HCT116 (cell line): ENCODE measurements at regions not wholly inside any gene's neighbourhood (a gene's known extent, or its start where the extent isn't known, plus 50 kb on each side); places are given as distances from the start of the nearest gene placed in this dataset.

Experiments used
- ATAC-seq: fragments of 200-7000 bp; cut with Tn5 transposase; 2 replicates; pipeline ENCODE4 v1.9.1; 2020; ENCODE audit warnings: mild to moderate bottlenecking, moderate library complexity
- BruUV-seq: library from RNA; stranded (reverse); fragments of 400-500 nt; replicated peaks from 2 replicates; lab custom pipeline; 2021; lab: Mats Ljungman, UMichigan
- CTCF ChIA-PET: fragments of 300-600 bp; sonication (Branson Sonifier 250); formaldehyde crosslinking; loops from one replicate; lab custom pipeline; 2021; ENCODE audit warnings: antibody characterized with exemption; lab: Charles Lee
- POLR2A ChIA-PET: fragments of 300-600, 350-600 bp; sonication (Branson Sonifier 250); formaldehyde crosslinking; loops from one replicate; lab custom pipeline; 2021; ENCODE audit warnings: antibody characterized with exemption; lab: Charles Lee
- RAD21 ChIA-PET, 2 experiments: fragments of 300-600 bp; sonication (Branson Sonifier 250); formaldehyde crosslinking; loops; one replicate each; lab custom pipeline; 2023; ENCODE audit warnings: low total read pairs in 2 of 2; ENCODE audit not compliant: uncharacterized antibody in 2 of 2, unreplicated experiment in 2 of 2, low non-redundant PET in 1 of 2; lab: Charles Lee
- DNase-seq: peaks from one replicate; pipeline ENCODE4 v3.0.0-alpha.2; 2010; ENCODE audit warnings: low read depth, low spot score
- H2AFZ ChIP-seq: fragments of 200-600 bp; shearing (Covaris generic), sonication (generic); 2 replicates; pipeline ENCODE4 v1.6.1; 2017; ENCODE audit warnings: low read depth, mixed run types, mixed read lengths, antibody characterized with exemption, low read length; ENCODE audit not compliant: poor library complexity, severe bottlenecking
- H3K27ac ChIP-seq: 2 replicates; pipeline ENCODE4 v1.5.1; 2012; ENCODE audit warnings: low read depth, low read length
- H3K27me3 ChIP-seq: fragments of 200-600 bp; sonication (generic); 2 replicates; pipeline ENCODE4 v1.6.1; 2016; ENCODE audit warnings: mixed run types, low read length, mixed read lengths; ENCODE audit not compliant: insufficient read depth
- H3K36me3 ChIP-seq, 2 experiments: fragments of 200-500 bp in 1 of 2; fragments of 200-600 bp in 1 of 2; sonication (Bioruptor generic) in 1 of 2; sonication (generic) in 1 of 2; 2 replicates each; pipeline versions ENCODE4 v1.5.1 to v1.6.1; 2014 to 2016; ENCODE audit warnings: low read length in 2 of 2, inconsistent platforms in 1 of 2, mixed read lengths in 1 of 2, mixed run types in 1 of 2; ENCODE audit not compliant: insufficient read depth in 2 of 2, control insufficient read depth in 1 of 2
- H3K4me1 ChIP-seq, 2 experiments: fragments of 200-600 bp in 1 of 2; sonication (generic) in 1 of 2; 2 replicates each; pipeline versions ENCODE4 v1.5.1 to v1.6.1; 2012 to 2017; ENCODE audit warnings: low read length in 2 of 2, inconsistent platforms in 1 of 2, mild to moderate bottlenecking in 1 of 2, mixed read lengths in 1 of 2, mixed run types in 1 of 2, moderate library complexity in 1 of 2; ENCODE audit not compliant: insufficient read depth in 2 of 2, control insufficient read depth in 1 of 2
- H3K4me2 ChIP-seq: fragments of 200-600 bp; sonication (generic); 2 replicates; pipeline ENCODE4 v1.6.1; 2017; ENCODE audit warnings: mixed run types, low read length, mixed read lengths
- H3K4me3 ChIP-seq, 2 experiments: fragments of 200-600 bp in 1 of 2; sonication (generic) in 1 of 2; replicated peaks in 1 of 2; 2 replicates each; pipeline ENCODE4 v1.5.1; 2011 to 2016; ENCODE audit warnings: low read length in 2 of 2, control low read depth in 1 of 2, low read depth in 1 of 2, mild to moderate bottlenecking in 1 of 2, mixed read lengths in 1 of 2, mixed run types in 1 of 2
- H3K79me2 ChIP-seq: fragments of 200-600 bp; sonication (generic); 2 replicates; pipeline ENCODE4 v1.6.1; 2017; ENCODE audit warnings: mild to moderate bottlenecking, mixed run types, low read length, moderate library complexity, mixed read lengths; ENCODE audit not compliant: insufficient read depth
- H3K9ac ChIP-seq: fragments of 200-600 bp; sonication (generic); 2 replicates; pipeline ENCODE4 v1.6.1; 2016; ENCODE audit warnings: low read length, mixed read lengths
- H3K9me2 ChIP-seq: fragments of 200-600 bp; sonication (generic), shearing (Covaris generic); 2 replicates; pipeline ENCODE4 v1.6.1; 2017; ENCODE audit warnings: mixed run types, mild to moderate bottlenecking, moderate library complexity; ENCODE audit not compliant: insufficient read depth
- H3K9me3 ChIP-seq, 2 experiments: fragments of 200-500 bp in 1 of 2; fragments of 200-600 bp in 1 of 2; sonication (Bioruptor generic) in 1 of 2; sonication (generic) in 1 of 2; 2 replicates each; pipeline ENCODE4 v1.6.1; 2014 to 2017; ENCODE audit warnings: low read length in 2 of 2, mixed read lengths in 2 of 2, inconsistent platforms in 1 of 2, low read depth in 1 of 2, mild to moderate bottlenecking in 1 of 2, mixed run types in 1 of 2, moderate library complexity in 1 of 2; ENCODE audit not compliant: control insufficient read depth in 1 of 2, insufficient read depth in 1 of 2
- H4K20me1 ChIP-seq: fragments of 200-600 bp; sonication (generic), shearing (Covaris generic); 2 replicates; pipeline ENCODE4 v1.6.1; 2017; ENCODE audit warnings: mixed run types, mild to moderate bottlenecking, moderate library complexity; ENCODE audit not compliant: insufficient read depth
- CBX3 ChIP-seq: IDR thresholded peaks from 2 replicates; pipeline ENCODE4 v1.6.1; 2012; ENCODE audit warnings: low read depth
- CEBPB ChIP-seq: IDR thresholded peaks from 2 replicates; pipeline ENCODE4 v1.6.1; 2012; ENCODE audit warnings: low read depth
- EGR1 ChIP-seq: IDR thresholded peaks from 2 replicates; pipeline ENCODE4 v1.6.1; 2012; ENCODE audit warnings: low read depth
- EZH2 ChIP-seq: fragments of 200-600 bp; sonication (generic); IDR thresholded peaks from 2 replicates; pipeline ENCODE4 v1.6.1; 2017; ENCODE audit warnings: antibody characterized with exemption, mixed run types
- EZH2phosphoT487 ChIP-seq: fragments of 200-600 bp; IDR thresholded peaks from 2 replicates; pipeline ENCODE4 v1.6.1; 2018; ENCODE audit warnings: antibody characterized with exemption, borderline replicate concordance
- FOSL1 ChIP-seq: IDR thresholded peaks from 2 replicates; pipeline ENCODE4 v1.6.1; 2012; ENCODE audit warnings: low read depth
- JUND ChIP-seq: IDR thresholded peaks from 2 replicates; pipeline ENCODE4 v1.6.1; 2012
- POLR2A ChIP-seq: IDR thresholded peaks from 2 replicates; pipeline ENCODE4 v1.7.0; 2011; ENCODE audit warnings: borderline replicate concordance; ENCODE audit not compliant: insufficient read depth, insufficient read length; ENCODE audit errors: extremely low read depth
- RAD21 ChIP-seq: IDR thresholded peaks from 2 replicates; pipeline ENCODE4 v1.6.1; 2012; ENCODE audit warnings: low read depth, mild to moderate bottlenecking
- REST ChIP-seq: IDR thresholded peaks from 2 replicates; pipeline ENCODE4 v1.6.1; 2012; ENCODE audit warnings: low read depth
- SP1 ChIP-seq: IDR thresholded peaks from 2 replicates; pipeline ENCODE4 v1.6.1; 2012; ENCODE audit warnings: low read depth
- TCF7L2 ChIP-seq: IDR thresholded peaks from 2 replicates; pipeline ENCODE4 v1.7.0; 2011; ENCODE audit warnings: borderline replicate concordance, inconsistent platforms; ENCODE audit not compliant: insufficient read depth, insufficient read length; ENCODE audit errors: extremely low read depth
- ZFX ChIP-seq: fragments of 450-650 bp; IDR thresholded peaks from 2 replicates; pipeline ENCODE4 v1.6.1; 2017
- ZNF274 ChIP-seq: fragments of 200-500 bp; sonication (Bioruptor generic); IDR thresholded peaks from 2 replicates; pipeline ENCODE4 v1.6.1; 2014; ENCODE audit warnings: mild to moderate bottlenecking, low read depth, low read length, inconsistent platforms
- intact Hi-C: fragments of 100-400 bp; cut with micrococcal nuclease; formaldehyde crosslinking; loops from 2 replicates; pipeline ENCODE4 v1.10.0; 2022

GRCh38 chr6:137677709-137678108 is 183.5 kb upstream of the OLIG3 start:
- RAD21 ChIA-PET: no interaction called here
- intact Hi-C loops: no loop called here
- H4K20me1 ChIP-seq: no peaks in the 10 kb centered on the region
- H3K36me3 ChIP-seq: no peaks in the 10 kb centered on the region
- no peaks in the 10 kb centered on the region for H3K27me3 ChIP-seq
- no peaks in the 10 kb centered on the region for H3K79me2 ChIP-seq
- H3K9ac ChIP-seq: no peak overlapping the region
- H2AFZ ChIP-seq: no peak overlapping the region
- no TSS peak for BruUV-seq
- H3K4me2 ChIP-seq: no peak overlapping the region
- H3K4me3 ChIP-seq: no peak overlapping the region
- no peak for TF ChIP-seq CBX3
- no peak for TF ChIP-seq ZFX
- TF ChIP-seq TCF7L2: no peak
- TF ChIP-seq FOSL1: no peak
- TF ChIP-seq REST: no peak
- TF ChIP-seq, all 23 proteins: peak for 0
- Histone ChIP-seq H3K4me1 (peaks cover 10 to 16% of the 10 kb centered on the region in 2 experiments), H3K27ac (no peak overlapping the region), H3K9me2 (no peaks in the 10 kb centered on the region), H3K9me3 (no peaks in the 10 kb centered on the region)
- ChIA-PET CTCF (no interaction called here), POLR2A (interaction anchor here (0.7 kb wide), 1 partner anchor 24 kb away, joined by 5 read pairs; no protein-coding TSS in a partner anchor)
- ATAC-seq: no peak
- no peak for DNase-seq

- no TSS peak for BruUV-seq
- DNase-seq (no peak), ATAC-seq (no peak)
- Histone ChIP-seq H3K27me3 (no peaks in the 10 kb centered on the region), H3K4me2 (no peak overlapping the region), H3K9me2 (no peaks in the 10 kb centered on the region), H3K27ac (no peak overlapping the region), H4K20me1 (no peaks in the 10 kb centered on the region), H3K9ac (no peak overlapping the region), H3K4me3 (no peak overlapping the region), H3K36me3 (no peaks in the 10 kb centered on the region), H2AFZ (no peak overlapping the region), H3K79me2 (no peaks in the 10 kb centered on the region), H3K4me1 (peaks cover 10 to 16% of the 10 kb centered on the region in 2 experiments), H3K9me3 (no peaks in the 10 kb centered on the region)
- intact Hi-C loops: no loop called here
- POLR2A ChIA-PET: no interaction called here
- CTCF ChIA-PET: no interaction called here
- RAD21 ChIA-PET: no interaction called here
- TF ChIP-seq TCF7L2: no peak
- no peak for TF ChIP-seq FOSL1
- TF ChIP-seq POLR2A: no peak
- TF ChIP-seq CBX3: no peak
- no peak for TF ChIP-seq EGR1
- no peak for TF ChIP-seq ZNF274
- TF ChIP-seq CEBPB: no peak
- no peak for TF ChIP-seq EZH2
- TF ChIP-seq REST: no peak
- TF ChIP-seq JUND: no peak
- TF ChIP-seq RAD21: no peak
- TF ChIP-seq EZH2phosphoT487: no peak
- TF ChIP-seq SP1: no peak
- no peak for TF ChIP-seq ZFX
Measured at GRCh38 chr6:137678451-137678850, 184.3 kb upstream of the OLIG3 start.
